ENCODE measurements at regions not wholly inside any gene's neighbourhood (a gene's known extent, or its start where the extent isn't known, plus 50 kb on each side); places are given as distances from the start of the nearest gene placed in this dataset.
A peak's percentile ranks its signal among the peaks of the same experiment; 100 is the strongest.

DNA sequence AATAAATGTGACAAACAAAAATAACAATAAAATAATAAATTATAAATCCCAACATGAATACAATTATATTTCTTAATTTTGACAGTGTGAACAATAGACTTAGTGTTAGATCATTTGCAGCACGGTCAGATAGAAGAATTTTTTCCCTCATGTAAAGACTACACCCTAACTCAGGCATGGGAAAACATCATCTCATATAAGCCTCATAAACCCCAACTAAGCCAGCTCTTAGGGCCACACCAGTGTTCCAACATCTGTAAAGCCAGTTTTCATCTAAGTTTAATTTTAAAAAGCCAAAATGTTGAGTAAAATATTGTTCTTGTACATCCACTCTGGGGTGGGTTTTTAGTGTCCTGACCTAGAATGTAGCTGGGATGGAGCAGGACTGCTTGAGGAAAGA lies 167.4 kb downstream of the QRSL1 start:
- no peak overlapping the region for H2BK12ac ChIP-seq (ENCODE audit: low read length in 2 of 2)
- H3K79me1 ChIP-seq (replicated peaks; ENCODE audit: low read length, poor library complexity, severe bottlenecking), result no peaks in the 10 kb centered on the region
- no peak overlapping the region for H3K18ac ChIP-seq (ENCODE audit: low read depth in 1 of 2, low read length in 2 of 2)
- no peak overlapping the region for H2BK15ac ChIP-seq (ENCODE audit: low read depth, poor library complexity, severe bottlenecking)
- no peak overlapping the region for H4K8ac ChIP-seq (ENCODE audit: low read length)
- no peak overlapping the region for H3K4me3 ChIP-seq (ENCODE audit: insufficient read depth in 1 of 2, low read depth in 1 of 2, low read length in 2 of 2)
- H3K23ac ChIP-seq (ENCODE audit: low read length in 2 of 2), result no peak overlapping the region
- H3K27ac ChIP-seq (ENCODE audit: low read length, poor library complexity, severe bottlenecking), result no peak overlapping the region
- no peak overlapping the region for H3K4ac ChIP-seq (ENCODE audit: low read depth in 1 of 2, low read length in 2 of 2)
- H2AK5ac ChIP-seq (ENCODE audit: low read length, severe bottlenecking), result peak overlapping the region; percentile 11
- H3K14ac ChIP-seq (ENCODE audit: low read length in 2 of 2), result no peak overlapping the region
- H3K9me3 ChIP-seq (ENCODE audit: control insufficient read depth, low read length), result no peaks in the 10 kb centered on the region
- no peak for DNase-seq
- H2BK5ac ChIP-seq (ENCODE audit: low read depth, low read length, poor library complexity, severe bottlenecking), result no peak overlapping the region
- H3K36me3 ChIP-seq (ENCODE audit: control insufficient read depth in 1 of 2, insufficient read depth in 2 of 2, low read depth in 1 of 2, low read length in 2 of 2), result no peaks in the 10 kb centered on the region
- no peak overlapping the region for H2BK120ac ChIP-seq (ENCODE audit: low read depth, low read length)
- H3K4me2 ChIP-seq (ENCODE audit: low read length, poor library complexity, severe bottlenecking), result no peak overlapping the region
- no peak overlapping the region for H3K9ac ChIP-seq (ENCODE audit: low read length)
- H2AFZ ChIP-seq (ENCODE audit: low read depth, low read length), result no peak overlapping the region
- peaks cover 17% of the 10 kb centered on the region for H3K4me1 ChIP-seq (ENCODE audit: control insufficient read depth, insufficient read depth, low read depth, low read length)
- 100% methylated on average over 1 of the region's 1 CpG for WGBS
- H4K91ac ChIP-seq (ENCODE audit: low read length), result no peak overlapping the region
- peaks cover 15 to 60% of the 10 kb centered on the region in 2 experiments for H3K27me3 ChIP-seq (ENCODE audit: control insufficient read depth in 1 of 2, insufficient read depth in 1 of 2, low read length in 2 of 2)

DNA sequence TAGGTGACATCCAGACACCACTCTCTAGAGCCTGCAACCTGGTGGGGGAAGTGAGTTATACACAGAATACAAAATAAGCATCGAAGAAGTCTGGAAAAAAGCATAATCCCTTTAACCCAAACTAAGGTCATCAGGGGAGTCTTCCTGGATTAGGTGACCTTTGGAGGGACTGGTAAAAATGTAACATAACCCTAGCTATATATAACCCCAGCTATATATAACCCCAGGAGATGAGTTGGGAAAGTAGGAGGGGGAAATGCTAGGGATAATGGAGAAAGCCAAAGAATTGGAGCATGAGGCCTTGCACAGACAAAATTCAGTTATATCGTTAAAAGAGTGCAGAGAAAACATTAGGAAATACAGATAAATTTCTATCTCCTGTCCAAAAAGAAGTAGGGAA lies 164.8 kb downstream of the QRSL1 start:
- no peak overlapping the region for H2BK120ac ChIP-seq (ENCODE audit: low read depth, low read length)
- H3K27ac ChIP-seq (ENCODE audit: low read length, poor library complexity, severe bottlenecking), result no peak overlapping the region
- no CpG with 5 or more reads among the region's 2 CpGs for WGBS
- no peaks in the 10 kb centered on the region for H3K9me3 ChIP-seq (ENCODE audit: control insufficient read depth, low read length)
- no peak overlapping the region for H2AK5ac ChIP-seq (ENCODE audit: low read length, severe bottlenecking)
- H2BK5ac ChIP-seq (ENCODE audit: low read depth, low read length, poor library complexity, severe bottlenecking), result no peak overlapping the region
- H3K79me1 ChIP-seq (replicated peaks; ENCODE audit: low read length, poor library complexity, severe bottlenecking), result no peaks in the 10 kb centered on the region
- no peak overlapping the region for H2AFZ ChIP-seq (ENCODE audit: low read depth, low read length)
- H4K91ac ChIP-seq (ENCODE audit: low read length), result no peak overlapping the region
- peaks cover 12% of the 10 kb centered on the region for H3K4me1 ChIP-seq (ENCODE audit: control insufficient read depth, insufficient read depth, low read depth, low read length)
- H3K18ac ChIP-seq (ENCODE audit: low read depth in 1 of 2, low read length in 2 of 2), result no peak overlapping the region
- no peaks in the 10 kb centered on the region for H3K36me3 ChIP-seq (ENCODE audit: control insufficient read depth in 1 of 2, insufficient read depth in 2 of 2, low read depth in 1 of 2, low read length in 2 of 2)
- H3K9ac ChIP-seq (ENCODE audit: low read length), result no peak overlapping the region
- no peak overlapping the region for H2BK15ac ChIP-seq (ENCODE audit: low read depth, poor library complexity, severe bottlenecking)
- H3K4me3 ChIP-seq (ENCODE audit: insufficient read depth in 1 of 2, low read depth in 1 of 2, low read length in 2 of 2), result no peak overlapping the region
- DNase-seq, result no peak
- no peak overlapping the region for H3K4ac ChIP-seq (ENCODE audit: low read depth in 1 of 2, low read length in 2 of 2)
- no peak overlapping the region for H4K8ac ChIP-seq (ENCODE audit: low read length)
- no peak overlapping the region for H3K23ac ChIP-seq (ENCODE audit: low read length in 2 of 2)
- no peak overlapping the region for H3K4me2 ChIP-seq (ENCODE audit: low read length, poor library complexity, severe bottlenecking)
- peaks cover 5 to 35% of the 10 kb centered on the region in 2 experiments for H3K27me3 ChIP-seq (ENCODE audit: control insufficient read depth in 1 of 2, insufficient read depth in 1 of 2, low read length in 2 of 2)
- H2BK12ac ChIP-seq (ENCODE audit: low read length in 2 of 2), result no peak overlapping the region
- H3K14ac ChIP-seq (ENCODE audit: low read length in 2 of 2), result no peak overlapping the region

DNA sequence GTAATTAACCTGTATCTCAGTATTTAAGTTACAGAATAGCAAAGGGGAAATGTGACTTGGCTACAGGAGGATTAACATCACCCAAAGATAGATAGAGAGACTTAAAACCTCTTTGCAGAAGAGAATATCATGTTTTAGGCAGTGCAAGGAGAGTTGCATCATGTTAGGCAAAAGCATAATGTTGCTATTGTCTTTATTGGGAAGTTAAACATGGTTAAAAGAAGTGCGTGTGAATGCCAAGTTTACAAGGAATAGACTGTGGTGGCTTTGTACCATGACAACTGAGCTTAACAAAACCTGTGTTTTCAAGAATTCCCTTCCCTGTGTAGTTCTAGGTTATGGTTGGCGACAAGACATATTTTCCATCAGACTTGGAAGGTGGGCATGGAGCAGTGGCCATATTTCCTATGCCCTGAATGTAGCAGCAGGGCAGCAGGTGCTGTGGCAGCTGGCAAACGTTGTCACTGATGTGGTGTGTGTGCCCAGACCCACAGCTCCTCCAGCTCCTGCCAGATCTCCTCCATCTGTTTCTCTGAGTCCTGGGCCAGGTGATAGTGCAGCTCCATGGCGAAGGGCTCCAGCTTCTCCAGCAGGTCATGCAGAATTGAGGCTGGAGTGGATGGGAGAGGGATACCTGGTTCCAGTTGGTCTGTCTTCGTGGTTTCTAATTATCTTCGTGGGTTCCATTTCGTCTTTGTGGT lies 163.3 kb downstream of the QRSL1 start:
- Histone ChIP-seq H3K18ac (ENCODE audit: low read depth in 1 of 2, low read length in 2 of 2) (no peak overlapping the region), H3K27me3 (ENCODE audit: control insufficient read depth in 1 of 2, insufficient read depth in 1 of 2, low read length in 2 of 2) (peaks cover 5 to 31% of the 10 kb centered on the region in 2 experiments), H2AK5ac (ENCODE audit: low read length, severe bottlenecking) (no peak overlapping the region), H3K9ac (ENCODE audit: low read length) (no peak overlapping the region), H3K4me1 (ENCODE audit: control insufficient read depth, insufficient read depth, low read depth, low read length) (peaks cover 18% of the 10 kb centered on the region), H3K79me1 (replicated peaks; ENCODE audit: low read length, poor library complexity, severe bottlenecking) (no peaks in the 10 kb centered on the region), H2AFZ (ENCODE audit: low read depth, low read length) (no peak overlapping the region), H3K14ac (ENCODE audit: low read length in 2 of 2) (no peak overlapping the region), H3K4me2 (ENCODE audit: low read length, poor library complexity, severe bottlenecking) (no peak overlapping the region), H3K9me3 (ENCODE audit: control insufficient read depth, low read length) (no peaks in the 10 kb centered on the region), H3K27ac (ENCODE audit: low read length, poor library complexity, severe bottlenecking) (no peak overlapping the region), H4K8ac (ENCODE audit: low read length) (no peak overlapping the region), H2BK15ac (ENCODE audit: low read depth, poor library complexity, severe bottlenecking) (no peak overlapping the region), H2BK5ac (ENCODE audit: low read depth, low read length, poor library complexity, severe bottlenecking) (no peak overlapping the region), H3K4me3 (ENCODE audit: insufficient read depth in 1 of 2, low read depth in 1 of 2, low read length in 2 of 2) (no peak overlapping the region), H3K4ac (ENCODE audit: low read depth in 1 of 2, low read length in 2 of 2) (no peak overlapping the region), H2BK12ac (ENCODE audit: low read length in 2 of 2) (no peak overlapping the region), H2BK120ac (ENCODE audit: low read depth, low read length) (no peak overlapping the region), H3K23ac (ENCODE audit: low read length in 2 of 2) (no peak overlapping the region), H3K36me3 (ENCODE audit: control insufficient read depth in 1 of 2, insufficient read depth in 2 of 2, low read depth in 1 of 2, low read length in 2 of 2) (no peaks in the 10 kb centered on the region), H4K91ac (ENCODE audit: low read length) (no peak overlapping the region)
- no peak for DNase-seq
- WGBS, result 85% methylated on average over 7 of the region's 7 CpGs

DNA sequence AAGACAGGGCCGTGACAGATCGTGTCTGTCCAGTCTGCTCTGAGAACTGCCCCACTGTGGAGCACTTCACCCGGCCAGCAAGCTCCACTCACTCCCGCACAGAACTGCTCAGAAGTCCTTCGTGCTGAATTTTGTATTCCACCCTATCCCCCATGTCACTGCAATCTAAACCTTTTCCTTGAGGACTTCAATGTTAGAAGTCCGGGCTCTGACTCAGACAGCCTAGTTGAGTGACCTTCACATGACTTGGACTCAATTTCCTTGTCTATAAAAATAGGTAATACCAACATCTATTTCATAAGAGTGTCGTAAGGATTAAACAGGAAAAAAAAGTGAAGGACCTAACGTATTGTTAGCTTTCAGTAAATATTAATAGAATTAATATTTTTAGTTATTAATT lies 161.6 kb downstream of the QRSL1 start:
- no peak overlapping the region for H3K4me2 ChIP-seq (ENCODE audit: low read length, poor library complexity, severe bottlenecking)
- peaks cover 19% of the 10 kb centered on the region for H3K4me1 ChIP-seq (ENCODE audit: control insufficient read depth, insufficient read depth, low read depth, low read length)
- no peak overlapping the region for H3K4ac ChIP-seq (ENCODE audit: low read depth in 1 of 2, low read length in 2 of 2)
- H2BK12ac ChIP-seq (ENCODE audit: low read length in 2 of 2), result no peak overlapping the region
- H2BK15ac ChIP-seq (ENCODE audit: low read depth, poor library complexity, severe bottlenecking), result no peak overlapping the region
- no peak overlapping the region for H2BK120ac ChIP-seq (ENCODE audit: low read depth, low read length)
- peaks cover 5 to 25% of the 10 kb centered on the region in 2 experiments for H3K27me3 ChIP-seq (ENCODE audit: control insufficient read depth in 1 of 2, insufficient read depth in 1 of 2, low read length in 2 of 2)
- no peak overlapping the region for H2AFZ ChIP-seq (ENCODE audit: low read depth, low read length)
- DNase-seq, result no peak
- H3K18ac ChIP-seq (ENCODE audit: low read depth in 1 of 2, low read length in 2 of 2), result no peak overlapping the region
- H4K8ac ChIP-seq (ENCODE audit: low read length), result peak overlapping the region; percentile 20
- WGBS, result 88% methylated on average over 6 of the region's 8 CpGs
- H4K91ac ChIP-seq (ENCODE audit: low read length), result no peak overlapping the region
- no peak overlapping the region for H3K4me3 ChIP-seq (ENCODE audit: insufficient read depth in 1 of 2, low read depth in 1 of 2, low read length in 2 of 2)
- H3K79me1 ChIP-seq (replicated peaks; ENCODE audit: low read length, poor library complexity, severe bottlenecking), result no peaks in the 10 kb centered on the region
- H3K9me3 ChIP-seq (ENCODE audit: control insufficient read depth, low read length), result no peaks in the 10 kb centered on the region
- peak overlapping the region; percentile 23 for H2AK5ac ChIP-seq (ENCODE audit: low read length, severe bottlenecking)
- H2BK5ac ChIP-seq (ENCODE audit: low read depth, low read length, poor library complexity, severe bottlenecking), result no peak overlapping the region
- H3K9ac ChIP-seq (ENCODE audit: low read length), result no peak overlapping the region
- no peak overlapping the region for H3K27ac ChIP-seq (ENCODE audit: low read length, poor library complexity, severe bottlenecking)
- H3K36me3 ChIP-seq (ENCODE audit: control insufficient read depth in 1 of 2, insufficient read depth in 2 of 2, low read depth in 1 of 2, low read length in 2 of 2), result no peaks in the 10 kb centered on the region
- H3K23ac ChIP-seq (ENCODE audit: low read length in 2 of 2), result no peak overlapping the region
- no peak overlapping the region for H3K14ac ChIP-seq (ENCODE audit: low read length in 2 of 2)
